WTC11 (cell line): ENCODE measurements at regions not wholly inside any gene's neighbourhood (a gene's known extent, or its start where the extent isn't known, plus 50 kb on each side); places are given as distances from the start of the nearest gene placed in this dataset.

Source experiments
- ATF3 ChIP-seq: sonication (generic); formaldehyde crosslinking; conservative IDR thresholded peaks from 2 replicates; pipeline ENCODE4 v1.8.1; 2022; ENCODE audit warnings: mild to moderate bottlenecking, missing genetic modification reagents
- CREB1 ChIP-seq: sonication (generic); formaldehyde crosslinking; IDR thresholded peaks from 2 replicates; pipeline ENCODE4 v1.8.0; 2023; ENCODE audit warnings: mild to moderate bottlenecking, missing genetic modification reagents
- ERG ChIP-seq: fragments of 250-450 bp; sonication (Bioruptor Pico); IDR thresholded peaks from 2 replicates; pipeline ENCODE4 v1.8.0; 2021; ENCODE audit warnings: mild to moderate bottlenecking
- FOXJ3 ChIP-seq: sonication (generic); formaldehyde crosslinking; IDR thresholded peaks from 2 replicates; pipeline ENCODE4 v1.9.0; 2021; ENCODE audit warnings: missing genetic modification reagents, mild to moderate bottlenecking, borderline replicate concordance
- FOXK1 ChIP-seq: sonication (generic); formaldehyde crosslinking; IDR thresholded peaks from 2 replicates; pipeline ENCODE4 v1.8.0; 2022; ENCODE audit warnings: mild to moderate bottlenecking, moderate library complexity, missing genetic modification reagents
- GABPB1 ChIP-seq: sonication (generic); formaldehyde crosslinking; IDR thresholded peaks from 2 replicates; pipeline ENCODE4 v1.8.1; 2023; ENCODE audit warnings: mild to moderate bottlenecking, missing genetic modification reagents
- HMGA2 ChIP-seq: fragments of 250-450 bp; sonication (Bioruptor Pico); IDR thresholded peaks from 2 replicates; pipeline ENCODE4 v1.4.0; 2021; ENCODE audit warnings: mild to moderate bottlenecking, moderate library complexity
- MAX ChIP-seq: sonication (generic); formaldehyde crosslinking; IDR thresholded peaks from 2 replicates; pipeline ENCODE4 v1.8.0; 2022; ENCODE audit warnings: mild to moderate bottlenecking, missing genetic modification reagents
- MYBL2 ChIP-seq: sonication (generic); formaldehyde crosslinking; IDR thresholded peaks from 2 replicates; pipeline ENCODE4 v1.8.1; 2023; ENCODE audit warnings: mild to moderate bottlenecking, moderate library complexity, missing genetic modification reagents
- NFE2L1 ChIP-seq: sonication (generic); formaldehyde crosslinking; IDR thresholded peaks from 2 replicates; pipeline ENCODE4 v1.8.1; 2023; ENCODE audit warnings: missing genetic modification reagents
- OVOL2 ChIP-seq: fragments of 250-450 bp; sonication (Bioruptor Pico); IDR thresholded peaks from 2 replicates; pipeline ENCODE4 v1.9.0; 2021; ENCODE audit warnings: mild to moderate bottlenecking, borderline replicate concordance
- SMAD3 ChIP-seq: sonication (generic); formaldehyde crosslinking; IDR thresholded peaks from 2 replicates; pipeline ENCODE4 v1.8.0; 2022; ENCODE audit warnings: missing genetic modification reagents, mild to moderate bottlenecking, borderline replicate concordance
- SOX15 ChIP-seq: fragments of 250-450 bp; sonication (Bioruptor Pico); IDR thresholded peaks from 2 replicates; pipeline ENCODE4 v1.9.0; 2021; ENCODE audit warnings: mild to moderate bottlenecking
- STAT6 ChIP-seq: sonication (generic); formaldehyde crosslinking; conservative IDR thresholded peaks from 2 replicates; pipeline ENCODE4 v1.8.1; 2023; ENCODE audit warnings: mild to moderate bottlenecking, low read depth, missing genetic modification reagents, moderate library complexity
- TCF7 ChIP-seq: sonication (generic); formaldehyde crosslinking; IDR thresholded peaks from 2 replicates; pipeline ENCODE4 v1.8.0; 2022; ENCODE audit warnings: mild to moderate bottlenecking, low read depth, missing genetic modification reagents, moderate library complexity
- ZMAT4 ChIP-seq: fragments of 250-450 bp; sonication (Bioruptor Pico); IDR thresholded peaks from 2 replicates; pipeline ENCODE4 v1.9.0; 2021; ENCODE audit warnings: mild to moderate bottlenecking
- ZNF219 ChIP-seq: sonication (generic); formaldehyde crosslinking; IDR thresholded peaks from 2 replicates; pipeline ENCODE4 v1.8.0; 2023; ENCODE audit warnings: missing genetic modification reagents, mild to moderate bottlenecking, borderline replicate concordance
- ZNF263 ChIP-seq: sonication (generic); formaldehyde crosslinking; IDR thresholded peaks from 2 replicates; pipeline ENCODE4 v1.8.1; 2022; ENCODE audit warnings: low read depth, mild to moderate bottlenecking, moderate library complexity, missing genetic modification reagents
- TF ChIP-seq, protein P1 (sequence below): sonication (generic); formaldehyde crosslinking; IDR thresholded peaks from 2 replicates; pipeline ENCODE4 v1.8.1; 2023; ENCODE audit warnings: mild to moderate bottlenecking, missing genetic modification reagents
- TF ChIP-seq, protein P2 (sequence below): sonication (generic); formaldehyde crosslinking; IDR thresholded peaks from 2 replicates; pipeline ENCODE4 v1.8.1; 2022; ENCODE audit warnings: missing genetic modification reagents, borderline replicate concordance
- TF ChIP-seq, protein P3 (sequence below): sonication (generic); formaldehyde crosslinking; IDR thresholded peaks from 2 replicates; pipeline ENCODE4 v1.8.0; 2022; ENCODE audit warnings: mild to moderate bottlenecking, missing genetic modification reagents
- TF ChIP-seq, protein P4 (sequence below): sonication (generic); formaldehyde crosslinking; IDR thresholded peaks from 2 replicates; pipeline ENCODE4 v1.8.1; 2023; ENCODE audit warnings: mild to moderate bottlenecking, missing genetic modification reagents, borderline replicate concordance
- TF ChIP-seq, protein P5 (sequence below): sonication (generic); formaldehyde crosslinking; IDR thresholded peaks from 2 replicates; pipeline ENCODE4 v1.8.1; 2022; ENCODE audit warnings: mild to moderate bottlenecking, missing genetic modification reagents, moderate library complexity, borderline replicate concordance

- TF ChIP-seq, protein P1, sequence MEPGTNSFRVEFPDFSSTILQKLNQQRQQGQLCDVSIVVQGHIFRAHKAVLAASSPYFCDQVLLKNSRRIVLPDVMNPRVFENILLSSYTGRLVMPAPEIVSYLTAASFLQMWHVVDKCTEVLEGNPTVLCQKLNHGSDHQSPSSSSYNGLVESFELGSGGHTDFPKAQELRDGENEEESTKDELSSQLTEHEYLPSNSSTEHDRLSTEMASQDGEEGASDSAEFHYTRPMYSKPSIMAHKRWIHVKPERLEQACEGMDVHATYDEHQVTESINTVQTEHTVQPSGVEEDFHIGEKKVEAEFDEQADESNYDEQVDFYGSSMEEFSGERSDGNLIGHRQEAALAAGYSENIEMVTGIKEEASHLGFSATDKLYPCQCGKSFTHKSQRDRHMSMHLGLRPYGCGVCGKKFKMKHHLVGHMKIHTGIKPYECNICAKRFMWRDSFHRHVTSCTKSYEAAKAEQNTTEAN (CRISPR knock-in tag) = no peak
- TF ChIP-seq GABPB1 (no peak), SOX15 (CRISPR knock-in tag) (no peak), MYBL2 (0 out of 2 replicates have a peak, but pooled peaks have one; percentile 76), STAT6 (CRISPR knock-in tag) (no peak), MAX (CRISPR knock-in tag) (peak; percentile 68; the same call in 1 of the 2 replicates), FOXJ3 (no peak), NFE2L1 (CRISPR knock-in tag) (peak; percentile 59; the same call in 1 of the 2 replicates), TCF7 (CRISPR knock-in tag) (no peak), ERG (CRISPR knock-in tag) (no peak), ZMAT4 (CRISPR knock-in tag) (0 out of 2 replicates have a peak, but pooled peaks have one; percentile 6), HMGA2 (peak; percentile 63), ATF3 (CRISPR knock-in tag) (no peak), ZNF263 (CRISPR knock-in tag) (no peak), SMAD3 (CRISPR knock-in tag) (0 out of 2 replicates have a peak, but pooled peaks have one; percentile 22), ZNF219 (CRISPR knock-in tag) (no peak; the same call in 1 of the 2 replicates), CREB1 (CRISPR knock-in tag) (no peak), FOXK1 (CRISPR knock-in tag) (0 out of 2 replicates have a peak, but pooled peaks have one; percentile 45), OVOL2 (CRISPR knock-in tag) (no peak)
- TF ChIP-seq, protein P2, sequence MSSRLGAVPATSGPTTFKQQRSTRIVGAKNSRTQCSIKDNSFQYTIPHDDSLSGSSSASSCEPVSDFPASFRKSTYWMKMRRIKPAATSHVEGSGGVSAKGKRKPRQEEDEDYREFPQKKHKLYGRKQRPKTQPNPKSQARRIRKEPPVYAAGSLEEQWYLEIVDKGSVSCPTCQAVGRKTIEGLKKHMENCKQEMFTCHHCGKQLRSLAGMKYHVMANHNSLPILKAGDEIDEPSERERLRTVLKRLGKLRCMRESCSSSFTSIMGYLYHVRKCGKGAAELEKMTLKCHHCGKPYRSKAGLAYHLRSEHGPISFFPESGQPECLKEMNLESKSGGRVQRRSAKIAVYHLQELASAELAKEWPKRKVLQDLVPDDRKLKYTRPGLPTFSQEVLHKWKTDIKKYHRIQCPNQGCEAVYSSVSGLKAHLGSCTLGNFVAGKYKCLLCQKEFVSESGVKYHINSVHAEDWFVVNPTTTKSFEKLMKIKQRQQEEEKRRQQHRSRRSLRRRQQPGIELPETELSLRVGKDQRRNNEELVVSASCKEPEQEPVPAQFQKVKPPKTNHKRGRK = no peak
- TF ChIP-seq, protein P3, sequence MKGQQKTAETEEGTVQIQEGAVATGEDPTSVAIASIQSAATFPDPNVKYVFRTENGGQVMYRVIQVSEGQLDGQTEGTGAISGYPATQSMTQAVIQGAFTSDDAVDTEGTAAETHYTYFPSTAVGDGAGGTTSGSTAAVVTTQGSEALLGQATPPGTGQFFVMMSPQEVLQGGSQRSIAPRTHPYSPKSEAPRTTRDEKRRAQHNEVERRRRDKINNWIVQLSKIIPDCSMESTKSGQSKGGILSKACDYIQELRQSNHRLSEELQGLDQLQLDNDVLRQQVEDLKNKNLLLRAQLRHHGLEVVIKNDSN = no peak
- TF ChIP-seq, protein P4, sequence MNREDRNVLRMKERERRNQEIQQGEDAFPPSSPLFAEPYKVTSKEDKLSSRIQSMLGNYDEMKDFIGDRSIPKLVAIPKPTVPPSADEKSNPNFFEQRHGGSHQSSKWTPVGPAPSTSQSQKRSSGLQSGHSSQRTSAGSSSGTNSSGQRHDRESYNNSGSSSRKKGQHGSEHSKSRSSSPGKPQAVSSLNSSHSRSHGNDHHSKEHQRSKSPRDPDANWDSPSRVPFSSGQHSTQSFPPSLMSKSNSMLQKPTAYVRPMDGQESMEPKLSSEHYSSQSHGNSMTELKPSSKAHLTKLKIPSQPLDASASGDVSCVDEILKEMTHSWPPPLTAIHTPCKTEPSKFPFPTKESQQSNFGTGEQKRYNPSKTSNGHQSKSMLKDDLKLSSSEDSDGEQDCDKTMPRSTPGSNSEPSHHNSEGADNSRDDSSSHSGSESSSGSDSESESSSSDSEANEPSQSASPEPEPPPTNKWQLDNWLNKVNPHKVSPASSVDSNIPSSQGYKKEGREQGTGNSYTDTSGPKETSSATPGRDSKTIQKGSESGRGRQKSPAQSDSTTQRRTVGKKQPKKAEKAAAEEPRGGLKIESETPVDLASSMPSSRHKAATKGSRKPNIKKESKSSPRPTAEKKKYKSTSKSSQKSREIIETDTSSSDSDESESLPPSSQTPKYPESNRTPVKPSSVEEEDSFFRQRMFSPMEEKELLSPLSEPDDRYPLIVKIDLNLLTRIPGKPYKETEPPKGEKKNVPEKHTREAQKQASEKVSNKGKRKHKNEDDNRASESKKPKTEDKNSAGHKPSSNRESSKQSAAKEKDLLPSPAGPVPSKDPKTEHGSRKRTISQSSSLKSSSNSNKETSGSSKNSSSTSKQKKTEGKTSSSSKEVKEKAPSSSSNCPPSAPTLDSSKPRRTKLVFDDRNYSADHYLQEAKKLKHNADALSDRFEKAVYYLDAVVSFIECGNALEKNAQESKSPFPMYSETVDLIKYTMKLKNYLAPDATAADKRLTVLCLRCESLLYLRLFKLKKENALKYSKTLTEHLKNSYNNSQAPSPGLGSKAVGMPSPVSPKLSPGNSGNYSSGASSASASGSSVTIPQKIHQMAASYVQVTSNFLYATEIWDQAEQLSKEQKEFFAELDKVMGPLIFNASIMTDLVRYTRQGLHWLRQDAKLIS = no peak
- TF ChIP-seq, protein P5, sequence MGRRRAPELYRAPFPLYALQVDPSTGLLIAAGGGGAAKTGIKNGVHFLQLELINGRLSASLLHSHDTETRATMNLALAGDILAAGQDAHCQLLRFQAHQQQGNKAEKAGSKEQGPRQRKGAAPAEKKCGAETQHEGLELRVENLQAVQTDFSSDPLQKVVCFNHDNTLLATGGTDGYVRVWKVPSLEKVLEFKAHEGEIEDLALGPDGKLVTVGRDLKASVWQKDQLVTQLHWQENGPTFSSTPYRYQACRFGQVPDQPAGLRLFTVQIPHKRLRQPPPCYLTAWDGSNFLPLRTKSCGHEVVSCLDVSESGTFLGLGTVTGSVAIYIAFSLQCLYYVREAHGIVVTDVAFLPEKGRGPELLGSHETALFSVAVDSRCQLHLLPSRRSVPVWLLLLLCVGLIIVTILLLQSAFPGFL (CRISPR knock-in tag) = no peak
These were observed 151.1 kb downstream of the CXCL12 start (continued) for GRCh38 chr10:44233561-44234482.
